ENCODE measurements at regions not wholly inside any gene's neighbourhood (a gene's known extent, or its start where the extent isn't known, plus 50 kb on each side); places are given as distances from the start of the nearest gene placed in this dataset.

GRCh38 chr16:85377388-85378144 lies 235.6 kb upstream of the GSE1 start:
- POLR2A ChIA-PET: interaction anchor here (1.9 kb wide), 1 partner anchor 29 kb away, joined by 7 read pairs; no protein-coding TSS in a partner anchor
- Histone ChIP-seq H3K4me1 (ENCODE audit: control insufficient read depth in 1 of 2, insufficient read depth in 2 of 2, low read depth in 1 of 2, low read length in 1 of 2) (peaks cover 17 to 97% of the 10 kb centered on the region in 2 experiments), H3K27me3 (ENCODE audit: insufficient read depth) (no peaks in the 10 kb centered on the region), H3K9me3 (no peaks in the 10 kb centered on the region), H3K27ac (ENCODE audit: low read depth in 2 of 2, low read length in 1 of 2) (peak overlapping the region in 1 of 2 experiments; percentile 99; a peak in 2 of 4 replicates), H3K9ac (no peak overlapping the region), H3K36me3 (replicated peaks in 1 of 2; ENCODE audit: control insufficient read depth in 1 of 2, insufficient read depth in 2 of 2, low read length in 1 of 2) (no peaks in the 10 kb centered on the region), H3F3A (replicated peaks; ENCODE audit: insufficient read depth) (peaks cover 4% of the 10 kb centered on the region), H3K9me2 (no peaks in the 10 kb centered on the region), H3K79me2 (ENCODE audit: insufficient read depth) (peaks cover 10% of the 10 kb centered on the region; the same call in 1 of the 2 replicates), H4K20me1 (ENCODE audit: insufficient read depth) (peaks cover 2% of the 10 kb centered on the region; the same call in 1 of the 2 replicates), H3K4me2 (no peak overlapping the region), H3K4me3 (ENCODE audit: low read depth in 2 of 2, low read length in 1 of 2) (no peak overlapping the region), H2AFZ (ENCODE audit: low read depth) (no peak overlapping the region)
- peak; percentile 83 for DNase-seq
- TF ChIP-seq TCF12 (IDR thresholded peaks at IDR 0.05) (peak; percentile 34; the same call in 1 of the 2 replicates), RCOR1 (IDR thresholded peaks at IDR 0.05; ENCODE audit: low read length) (peak; percentile 4; the same call in 1 of the 2 replicates), USF2 (IDR thresholded peaks at IDR 0.05; ENCODE audit: borderline replicate concordance, low read depth, low read length) (no peak), YY1 (IDR thresholded peaks at IDR 0.05; ENCODE audit: low read depth) (no peak), RAD21 (IDR thresholded peaks at IDR 0.05; ENCODE audit: low read length) (0 out of 2 replicates have a peak, but pooled peaks have one; percentile 17), GATA2 (CRISPR knock-in tag; IDR thresholded peaks at IDR 0.05) (peak; percentile 95), MEF2A (IDR thresholded peaks at IDR 0.05; ENCODE audit: borderline replicate concordance, low read depth) (no peak), CHD2 (IDR thresholded peaks at IDR 0.05; ENCODE audit: low read length, partially characterized antibody) (peak; percentile 47), FOXJ3 (CRISPR knock-in tag; IDR thresholded peaks at IDR 0.05) (peak; percentile 49; the same call in 1 of the 2 replicates), MAX (IDR thresholded peaks at IDR 0.05; ENCODE audit: low read depth) (no peak), RXRA (IDR thresholded peaks at IDR 0.05; ENCODE audit: borderline replicate concordance, low read depth) (no peak), FOXM1 (IDR thresholded peaks at IDR 0.05; ENCODE audit: low read depth) (no peak), EP300 (IDR thresholded peaks at IDR 0.05; ENCODE audit: borderline replicate concordance in 1 of 2, low read depth in 1 of 2, low read length in 1 of 2) (peak in 1 of 2 experiments; percentile 88; a peak in 2 of 4 replicates), NRF1 (IDR thresholded peaks at IDR 0.05; ENCODE audit: low read depth, low read length) (no peak), MXI1 (IDR thresholded peaks at IDR 0.05; ENCODE audit: low read depth, low read length) (peak; percentile 61; the same call in 1 of the 2 replicates)
- CTCF ChIA-PET: interaction anchor here (0.8 to 2.4 kb wide), 7 partner anchors 12 to 340 kb away, joined by 3 to 10 read pairs (median 3); no protein-coding TSS in a partner anchor
- WGBS (ENCODE audit: low lambda C conversion rate): 54% methylated on average over 2 of the region's 16 CpGs
